Mesendoderm (in vitro differentiated cells): ENCODE measurements at regions not wholly inside any gene's neighbourhood (a gene's known extent, or its start where the extent isn't known, plus 50 kb on each side); places are given as distances from the start of the nearest gene placed in this dataset.

Source experiments
- DNase-seq: peaks from one replicate; pipeline ENCODE4 v3.0.0; 2013
- H2AK5ac ChIP-seq: 2 replicates; pipeline ENCODE4 v1.6.1; 2013; ENCODE audit warnings: low read length, inconsistent platforms
- H2BK120ac ChIP-seq: 2 replicates; pipeline ENCODE4 v1.6.1; 2013; ENCODE audit warnings: low read depth, mild to moderate bottlenecking, low read length, moderate library complexity, mixed read lengths
- H2BK15ac ChIP-seq: replicated peaks from 2 replicates; pipeline ENCODE4 v1.6.1; 2013; ENCODE audit warnings: low read depth, mild to moderate bottlenecking, moderate library complexity
- H2BK5ac ChIP-seq: 2 replicates; pipeline ENCODE4 v1.6.1; 2013; ENCODE audit warnings: low read length, inconsistent platforms
- H3K18ac ChIP-seq: 2 replicates; pipeline ENCODE4 v1.6.1; 2013; ENCODE audit warnings: mild to moderate bottlenecking, low read length, mixed read lengths
- H3K23ac ChIP-seq: one replicate; pipeline ENCODE4 v1.6.1; 2013; ENCODE audit warnings: low read length
- H3K27ac ChIP-seq: 2 replicates; pipeline ENCODE4 v1.5.1; 2013; ENCODE audit warnings: low read depth, mild to moderate bottlenecking, inconsistent platforms, low read length, moderate library complexity
- H3K27me3 ChIP-seq: 2 replicates; pipeline ENCODE4 v1.6.1; 2013; ENCODE audit warnings: low read length, control low read depth, mild to moderate bottlenecking, inconsistent platforms; ENCODE audit not compliant: insufficient read depth, poor library complexity
- H3K36me3 ChIP-seq: 2 replicates; pipeline ENCODE4 v1.6.1; 2013; ENCODE audit warnings: low read length, inconsistent platforms; ENCODE audit not compliant: control insufficient read depth, insufficient read depth
- H3K4ac ChIP-seq: one replicate; pipeline ENCODE4 v1.6.1; 2013; ENCODE audit warnings: low read depth, mild to moderate bottlenecking, low read length, moderate library complexity
- H3K4me1 ChIP-seq: 2 replicates; pipeline ENCODE4 v1.6.1; 2013; ENCODE audit warnings: low read depth, low read length, inconsistent platforms; ENCODE audit not compliant: control insufficient read depth
- H3K4me2 ChIP-seq: 2 replicates; pipeline ENCODE4 v1.6.1; 2013; ENCODE audit warnings: low read length
- H3K4me3 ChIP-seq: 2 replicates; pipeline ENCODE4 v1.5.1; 2013; ENCODE audit warnings: mild to moderate bottlenecking, low read length
- H3K56ac ChIP-seq: one replicate; pipeline ENCODE4 v1.6.1; 2013; ENCODE audit warnings: low read length
- H3K79me1 ChIP-seq: 2 replicates; pipeline ENCODE4 v1.6.1; 2013; ENCODE audit warnings: low read length, inconsistent platforms
- H3K79me2 ChIP-seq: 2 replicates; pipeline ENCODE4 v1.6.1; 2013; ENCODE audit warnings: mild to moderate bottlenecking, low read length; ENCODE audit not compliant: control insufficient read depth, insufficient read depth
- H3K9ac ChIP-seq: 2 replicates; pipeline ENCODE4 v1.6.1; 2013; ENCODE audit warnings: low read length, inconsistent platforms
- H4K5ac ChIP-seq: one replicate; pipeline ENCODE4 v1.6.1; 2013; ENCODE audit warnings: low read length
- H4K8ac ChIP-seq: one replicate; pipeline ENCODE4 v1.6.1; 2013; ENCODE audit warnings: low read depth, mild to moderate bottlenecking, control low read depth, low read length, moderate library complexity
- WGBS: extraction: QIAGEN DNeasy Blood & Tissue Kit; methylation state at CpG from one replicate; pipeline ENCODE4 v1.1.7; 2013; ENCODE audit warnings: low lambda C conversion rate, missing lambda C conversion rate; ENCODE audit not compliant: insufficient coverage; ENCODE audit errors: extremely low coverage; 5-methylcytosine and 5-hydroxymethylcytosine counted together

GRCh38 chr1:2918441-2918840 is 102.8 kb upstream of the ACTRT2 start:
- Histone ChIP-seq H3K4me3 (no peak overlapping the region), H3K23ac (no peak overlapping the region), H3K79me1 (no peaks in the 10 kb centered on the region), H2BK5ac (no peak overlapping the region), H3K27me3 (no peaks in the 10 kb centered on the region), H4K8ac (no peak overlapping the region), H3K36me3 (no peaks in the 10 kb centered on the region), H2BK120ac (no peak overlapping the region), H3K18ac (no peak overlapping the region), H3K56ac (no peak overlapping the region), H2BK15ac (no peak overlapping the region), H3K4me1 (no peaks in the 10 kb centered on the region), H4K5ac (no peak overlapping the region), H3K9ac (no peak overlapping the region), H3K4ac (no peak overlapping the region), H2AK5ac (no peak overlapping the region), H3K4me2 (no peak overlapping the region), H3K79me2 (no peaks in the 10 kb centered on the region), H3K27ac (no peak overlapping the region)
- DNase-seq = no peak
- WGBS = no CpG with 5 or more reads among the region's 16 CpGs

GRCh38 chr1:2919841-2920240 is 101.4 kb upstream of the ACTRT2 start:
- Histone ChIP-seq H4K8ac (no peak overlapping the region), H2BK5ac (no peak overlapping the region), H2BK120ac (no peak overlapping the region), H3K36me3 (no peaks in the 10 kb centered on the region), H3K79me1 (no peaks in the 10 kb centered on the region), H3K79me2 (no peaks in the 10 kb centered on the region), H4K5ac (no peak overlapping the region), H3K4me2 (no peak overlapping the region), H3K23ac (no peak overlapping the region), H2BK15ac (no peak overlapping the region), H2AK5ac (no peak overlapping the region), H3K18ac (no peak overlapping the region), H3K27ac (no peak overlapping the region), H3K4me3 (no peak overlapping the region), H3K9ac (no peak overlapping the region), H3K4ac (no peak overlapping the region), H3K27me3 (no peaks in the 10 kb centered on the region), H3K56ac (no peak overlapping the region), H3K4me1 (no peaks in the 10 kb centered on the region)
- DNase-seq = no peak
- no CpG with 5 or more reads among the region's 17 CpGs for WGBS

- no peak overlapping the region for H3K23ac ChIP-seq
- no peak overlapping the region for H2BK15ac ChIP-seq
- H2BK120ac ChIP-seq = no peak overlapping the region
- no peak overlapping the region for H3K4me3 ChIP-seq
- H3K18ac ChIP-seq = no peak overlapping the region
- H2BK5ac ChIP-seq = no peak overlapping the region
- no peaks in the 10 kb centered on the region for H3K79me2 ChIP-seq
- no peak overlapping the region for H3K4ac ChIP-seq
- H3K27me3 ChIP-seq = no peaks in the 10 kb centered on the region
- no CpG with 5 or more reads among the region's 14 CpGs for WGBS
- H3K27ac ChIP-seq = no peak overlapping the region
- DNase-seq = no peak
- H3K56ac ChIP-seq = no peak overlapping the region
- no peaks in the 10 kb centered on the region for H3K4me1 ChIP-seq
- no peaks in the 10 kb centered on the region for H3K36me3 ChIP-seq
- H3K79me1 ChIP-seq = no peaks in the 10 kb centered on the region
- H4K8ac ChIP-seq = no peak overlapping the region
- no peak overlapping the region for H2AK5ac ChIP-seq
- no peak overlapping the region for H3K4me2 ChIP-seq
- H3K9ac ChIP-seq = no peak overlapping the region
- no peak overlapping the region for H4K5ac ChIP-seq
These were observed 100.7 kb upstream of the ACTRT2 start for GRCh38 chr1:2920421-2921015.

GRCh38 chr1:2921970-2922686 is 99.1 kb upstream of the ACTRT2 start:
- no CpG with 5 or more reads among the region's 27 CpGs for whole genome bisulfite sequencing
- Histone ChIP-seq H2BK15ac (no peak overlapping the region), H4K8ac (no peak overlapping the region), H2BK5ac (no peak overlapping the region), H3K36me3 (no peaks in the 10 kb centered on the region), H3K27ac (no peak overlapping the region), H3K4ac (no peak overlapping the region), H3K79me1 (no peaks in the 10 kb centered on the region), H3K18ac (no peak overlapping the region), H3K23ac (no peak overlapping the region), H3K4me2 (no peak overlapping the region), H2BK120ac (no peak overlapping the region), H3K27me3 (no peaks in the 10 kb centered on the region), H3K9ac (no peak overlapping the region), H3K4me1 (no peaks in the 10 kb centered on the region), H3K4me3 (no peak overlapping the region), H3K79me2 (no peaks in the 10 kb centered on the region), H4K5ac (no peak overlapping the region), H2AK5ac (no peak overlapping the region), H3K56ac (no peak overlapping the region)
- no peak for DNase-seq

- no peaks in the 10 kb centered on the region for H3K79me1 ChIP-seq
- no peaks in the 10 kb centered on the region for H3K27me3 ChIP-seq
- H3K4ac ChIP-seq = no peak overlapping the region
- no peak overlapping the region for H3K23ac ChIP-seq
- H3K18ac ChIP-seq = no peak overlapping the region
- H2BK5ac ChIP-seq = no peak overlapping the region
- H4K8ac ChIP-seq = no peak overlapping the region
- WGBS = no CpG with 5 or more reads among the region's 21 CpGs
- no peak overlapping the region for H3K56ac ChIP-seq
- H3K4me1 ChIP-seq = no peaks in the 10 kb centered on the region
- H2BK120ac ChIP-seq = no peak overlapping the region
- no peak overlapping the region for H3K4me2 ChIP-seq
- no peaks in the 10 kb centered on the region for H3K36me3 ChIP-seq
- H3K4me3 ChIP-seq = no peak overlapping the region
- H3K9ac ChIP-seq = no peak overlapping the region
- no peak overlapping the region for H4K5ac ChIP-seq
- H3K27ac ChIP-seq = no peak overlapping the region
- H3K79me2 ChIP-seq = no peaks in the 10 kb centered on the region
- DNase-seq = no peak
- no peak overlapping the region for H2BK15ac ChIP-seq
- no peak overlapping the region for H2AK5ac ChIP-seq
These were observed 97.9 kb upstream of the ACTRT2 start for GRCh38 chr1:2923351-2923750.

GRCh38 chr1:2925291-2925690 is 96.0 kb upstream of the ACTRT2 start:
- no peak overlapping the region for H2AK5ac ChIP-seq
- H3K4me3 ChIP-seq = no peak overlapping the region
- H3K27me3 ChIP-seq = no peaks in the 10 kb centered on the region
- no peak overlapping the region for H2BK5ac ChIP-seq
- WGBS = no CpG with 5 or more reads among the region's 13 CpGs
- no peaks in the 10 kb centered on the region for H3K79me1 ChIP-seq
- no peak overlapping the region for H2BK15ac ChIP-seq
- H3K23ac ChIP-seq = no peak overlapping the region
- H3K36me3 ChIP-seq = no peaks in the 10 kb centered on the region
- no peak for DNase-seq
- H3K4ac ChIP-seq = no peak overlapping the region
- no peak overlapping the region for H3K18ac ChIP-seq
- no peaks in the 10 kb centered on the region for H3K4me1 ChIP-seq
- H4K5ac ChIP-seq = no peak overlapping the region
- H3K56ac ChIP-seq = no peak overlapping the region
- no peak overlapping the region for H3K4me2 ChIP-seq
- no peak overlapping the region for H3K27ac ChIP-seq
- no peak overlapping the region for H4K8ac ChIP-seq
- no peak overlapping the region for H2BK120ac ChIP-seq
- no peak overlapping the region for H3K9ac ChIP-seq
- H3K79me2 ChIP-seq = no peaks in the 10 kb centered on the region
